Stimulated activated naive CD8-positive, alpha-beta T cell treated with anti-CD3 and anti-CD28 coated beads, Interleukin-15, Interleukin-2, amounts not matched to agents 100 ng/mL and 50 ng/mL, for 24 hours (primary cell): ENCODE measurements at regions not wholly inside any gene's neighbourhood (a gene's known extent, or its start where the extent isn't known, plus 50 kb on each side); places are given as distances from the start of the nearest gene placed in this dataset.

Experiments used
- H3K27ac Mint-ChIP-seq: one replicate; pipeline ENCODE4 v1.8.0; 2021; ENCODE audit warnings: mild to moderate bottlenecking, mixed read lengths
- H3K27me3 Mint-ChIP-seq: one replicate; pipeline ENCODE4 v1.8.0; 2021; ENCODE audit warnings: mixed read lengths
- H3K36me3 Mint-ChIP-seq: one replicate; pipeline ENCODE4 v1.8.0; 2021; ENCODE audit warnings: low read depth, mixed read lengths
- H3K4me1 Mint-ChIP-seq: one replicate; pipeline ENCODE4 v1.8.0; 2021; ENCODE audit warnings: low read depth, mixed read lengths
- H3K4me3 Mint-ChIP-seq: one replicate; pipeline ENCODE4 v1.8.0; 2021; ENCODE audit warnings: mild to moderate bottlenecking, mixed read lengths
- H3K9me3 Mint-ChIP-seq: one replicate; pipeline ENCODE4 v1.8.0; 2021; ENCODE audit warnings: mixed read lengths

GRCh38 chr12:24143928-24144327 is 194.5 kb upstream of the SOX5 start:
- peaks cover 7% of the 10 kb centered on the region for H3K9me3 Mint-ChIP-seq
- H3K4me1 Mint-ChIP-seq: no peaks in the 10 kb centered on the region
- H3K36me3 Mint-ChIP-seq: no peaks in the 10 kb centered on the region
- no peaks in the 10 kb centered on the region for H3K27me3 Mint-ChIP-seq
- H3K27ac Mint-ChIP-seq: no peak overlapping the region
- no peak overlapping the region for H3K4me3 Mint-ChIP-seq

- Mint-ChIP-seq H3K9me3 (peaks cover 7% of the 10 kb centered on the region), H3K27ac (no peak overlapping the region), H3K27me3 (no peaks in the 10 kb centered on the region), H3K36me3 (no peaks in the 10 kb centered on the region), H3K4me3 (no peak overlapping the region), H3K4me1 (no peaks in the 10 kb centered on the region)
Measured at GRCh38 chr12:24139035-24139434, 189.6 kb upstream of the SOX5 start.

DNA sequence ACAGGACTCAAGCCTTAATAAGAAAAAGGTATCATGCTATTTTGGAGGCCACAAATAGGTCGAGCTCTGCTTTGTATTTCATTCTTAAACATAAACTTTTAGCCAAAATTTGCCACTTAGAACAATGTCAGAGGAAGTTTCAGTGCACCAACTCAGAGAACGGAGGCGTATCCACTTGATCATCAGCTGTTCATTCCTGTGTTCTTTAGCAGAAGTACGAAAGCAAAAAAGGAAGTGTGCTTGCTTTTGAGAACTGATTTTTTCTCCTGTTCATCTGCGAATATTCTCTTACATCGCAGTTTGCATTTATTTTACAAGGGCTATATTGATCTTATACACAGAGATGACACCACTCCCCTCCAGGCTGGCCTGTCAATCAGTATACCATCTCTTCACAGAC is 188.6 kb upstream of the SOX5 start:
- no peaks in the 10 kb centered on the region for H3K9me3 Mint-ChIP-seq
- H3K4me1 Mint-ChIP-seq: no peaks in the 10 kb centered on the region
- no peaks in the 10 kb centered on the region for H3K36me3 Mint-ChIP-seq
- no peaks in the 10 kb centered on the region for H3K27me3 Mint-ChIP-seq
- H3K27ac Mint-ChIP-seq: no peak overlapping the region
- no peak overlapping the region for H3K4me3 Mint-ChIP-seq

GRCh38 chr12:24135158-24135850 is 185.8 kb upstream of the SOX5 start:
- H3K27me3 Mint-ChIP-seq: no peaks in the 10 kb centered on the region
- no peaks in the 10 kb centered on the region for H3K9me3 Mint-ChIP-seq
- H3K27ac Mint-ChIP-seq: no peak overlapping the region
- no peak overlapping the region for H3K4me3 Mint-ChIP-seq
- H3K36me3 Mint-ChIP-seq: no peaks in the 10 kb centered on the region
- no peaks in the 10 kb centered on the region for H3K4me1 Mint-ChIP-seq

GRCh38 chr12:24134092-24134491 is 184.6 kb upstream of the SOX5 start:
- Mint-ChIP-seq H3K9me3 (no peaks in the 10 kb centered on the region), H3K36me3 (no peaks in the 10 kb centered on the region), H3K27me3 (no peaks in the 10 kb centered on the region), H3K4me3 (no peak overlapping the region), H3K27ac (no peak overlapping the region), H3K4me1 (no peaks in the 10 kb centered on the region)

DNA sequence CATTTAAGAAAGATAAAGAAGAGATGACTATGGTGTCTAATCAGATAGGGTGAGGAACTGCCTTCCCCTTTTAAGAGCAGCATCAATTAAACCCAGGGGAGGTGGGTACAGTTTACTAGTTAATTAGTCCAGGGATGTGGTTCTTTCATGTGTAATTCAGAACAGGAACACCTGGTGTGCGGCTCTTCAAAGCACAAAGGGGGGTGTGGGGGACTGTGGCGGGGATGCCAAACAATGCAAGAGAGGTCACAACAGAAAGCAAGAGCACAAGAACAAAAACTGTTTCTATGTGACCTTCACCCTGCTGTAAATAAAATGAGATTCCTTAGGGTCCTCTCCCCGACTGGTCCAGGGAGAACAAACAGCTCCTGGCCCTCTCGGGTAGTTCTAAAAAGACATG is 183.9 kb upstream of the SOX5 start:
- Mint-ChIP-seq H3K4me3 (no peak overlapping the region), H3K4me1 (no peaks in the 10 kb centered on the region), H3K36me3 (no peaks in the 10 kb centered on the region), H3K27me3 (no peaks in the 10 kb centered on the region), H3K27ac (no peak overlapping the region), H3K9me3 (no peaks in the 10 kb centered on the region)

- no peak overlapping the region for H3K27ac Mint-ChIP-seq
- no peak overlapping the region for H3K4me3 Mint-ChIP-seq
- H3K4me1 Mint-ChIP-seq: no peaks in the 10 kb centered on the region
- no peaks in the 10 kb centered on the region for H3K9me3 Mint-ChIP-seq
- H3K36me3 Mint-ChIP-seq: no peaks in the 10 kb centered on the region
- H3K27me3 Mint-ChIP-seq: no peaks in the 10 kb centered on the region
Measured at GRCh38 chr12:24127919-24128721, 178.7 kb upstream of the SOX5 start.

GRCh38 chr12:24125280-24125679 is 175.8 kb upstream of the SOX5 start:
- no peak overlapping the region for H3K4me3 Mint-ChIP-seq
- peaks cover 9% of the 10 kb centered on the region for H3K9me3 Mint-ChIP-seq
- no peaks in the 10 kb centered on the region for H3K27me3 Mint-ChIP-seq

DNA sequence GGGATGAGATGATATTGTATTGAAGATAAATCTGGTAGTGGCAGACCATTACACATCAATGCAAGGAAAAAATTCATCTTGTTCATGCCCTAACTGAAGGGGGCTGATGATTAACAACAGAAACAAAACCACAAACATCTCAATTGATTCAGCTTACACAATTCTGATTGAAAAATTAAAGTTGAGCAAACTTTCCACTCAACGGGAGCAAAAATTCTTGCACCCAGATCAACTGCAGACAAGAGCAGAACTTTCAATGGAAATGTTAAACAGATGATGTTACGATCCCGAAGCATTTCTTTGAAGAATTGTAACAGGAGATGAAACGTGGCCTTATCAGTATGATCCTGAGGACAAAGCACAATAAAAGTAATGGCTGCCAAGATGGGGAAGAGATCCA is 172.4 kb upstream of the SOX5 start:
- H3K27ac Mint-ChIP-seq: no peak overlapping the region
- no peaks in the 10 kb centered on the region for H3K27me3 Mint-ChIP-seq
- peaks cover 9% of the 10 kb centered on the region for H3K9me3 Mint-ChIP-seq
- H3K4me1 Mint-ChIP-seq: no peaks in the 10 kb centered on the region
- H3K36me3 Mint-ChIP-seq: no peaks in the 10 kb centered on the region
- no peak overlapping the region for H3K4me3 Mint-ChIP-seq

More at GRCh38 chr12:24125280-24125679, 175.8 kb upstream of the SOX5 start:
- Mint-ChIP-seq H3K27ac (no peak overlapping the region), H3K4me1 (no peaks in the 10 kb centered on the region), H3K36me3 (no peaks in the 10 kb centered on the region)

- no peak overlapping the region for H3K4me3 Mint-ChIP-seq
- H3K27ac Mint-ChIP-seq: no peak overlapping the region
- peaks cover 12% of the 10 kb centered on the region for H3K9me3 Mint-ChIP-seq
- no peaks in the 10 kb centered on the region for H3K4me1 Mint-ChIP-seq
- H3K27me3 Mint-ChIP-seq: no peaks in the 10 kb centered on the region
- H3K36me3 Mint-ChIP-seq: no peaks in the 10 kb centered on the region
Measured at GRCh38 chr12:24118668-24119067, 169.2 kb upstream of the SOX5 start.

DNA sequence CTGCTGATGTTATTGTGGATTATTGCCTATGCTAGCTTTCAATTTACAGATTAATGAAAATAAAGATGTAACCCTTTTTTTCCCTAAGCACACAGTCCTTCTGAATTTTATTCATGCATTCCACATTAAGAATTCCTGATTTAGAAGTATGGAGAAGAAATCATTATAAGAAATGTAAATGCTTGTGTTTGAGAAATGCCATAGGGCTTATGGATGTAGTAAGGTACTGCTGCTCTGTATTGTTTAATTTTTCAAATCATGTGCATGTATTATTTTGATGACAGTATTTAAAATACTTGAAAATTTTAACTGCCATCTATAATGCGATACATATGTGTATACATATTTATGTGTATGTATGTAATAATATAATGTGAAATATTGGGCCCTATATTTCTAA is 167.1 kb upstream of the SOX5 start:
- no peaks in the 10 kb centered on the region for H3K4me1 Mint-ChIP-seq
- no peak overlapping the region for H3K4me3 Mint-ChIP-seq
- H3K27me3 Mint-ChIP-seq: no peaks in the 10 kb centered on the region

GRCh38 chr12:24113701-24114100 is 164.2 kb upstream of the SOX5 start:
- Mint-ChIP-seq H3K9me3 (peaks cover 3% of the 10 kb centered on the region), H3K27ac (no peak overlapping the region), H3K36me3 (no peaks in the 10 kb centered on the region), H3K4me3 (no peak overlapping the region), H3K4me1 (no peaks in the 10 kb centered on the region), H3K27me3 (no peaks in the 10 kb centered on the region)

More for the DNA sequence above, 167.1 kb upstream of the SOX5 start:
- no peak overlapping the region for H3K27ac Mint-ChIP-seq
- no peaks in the 10 kb centered on the region for H3K36me3 Mint-ChIP-seq
- peaks cover 12% of the 10 kb centered on the region for H3K9me3 Mint-ChIP-seq

DNA sequence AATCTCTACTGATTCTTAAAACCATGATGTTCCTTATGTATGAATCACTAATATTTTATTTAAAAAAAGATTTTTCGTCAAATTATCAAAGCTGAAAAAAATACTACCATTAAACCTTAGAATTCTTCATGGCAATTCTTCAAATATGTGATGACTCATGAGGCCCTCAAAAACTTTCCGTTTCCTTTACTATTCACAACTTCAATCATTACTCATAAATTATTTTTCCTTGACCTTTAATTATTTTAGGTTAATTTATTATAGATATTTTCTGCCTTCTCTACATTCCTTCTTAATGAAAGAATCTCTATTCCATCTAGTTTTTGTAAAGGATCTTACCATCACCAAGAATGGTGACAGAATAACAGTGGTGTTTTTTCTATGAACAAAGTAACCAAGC is 162.1 kb upstream of the SOX5 start:
- no peaks in the 10 kb centered on the region for H3K36me3 Mint-ChIP-seq
- H3K9me3 Mint-ChIP-seq: peaks cover 3% of the 10 kb centered on the region

DNA sequence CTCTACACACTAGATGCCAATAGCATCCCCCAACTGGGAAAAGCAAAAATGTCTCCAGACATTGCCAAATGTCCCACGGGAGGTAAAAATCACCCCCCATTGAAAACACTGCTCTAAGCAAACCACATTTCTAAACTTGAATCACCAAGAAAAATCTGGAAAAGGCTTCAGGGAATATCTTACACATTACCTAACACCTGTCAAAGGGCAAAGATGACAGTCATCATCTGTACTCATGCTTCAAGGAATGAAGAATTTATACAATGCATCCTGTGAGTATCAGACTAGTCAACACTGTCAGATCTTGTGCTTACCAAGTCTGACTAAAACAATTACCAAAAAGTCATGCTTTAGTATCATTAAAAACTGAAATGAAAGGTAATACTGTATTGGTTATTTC is 161.6 kb upstream of the SOX5 start:
- no peaks in the 10 kb centered on the region for H3K36me3 Mint-ChIP-seq
- H3K4me1 Mint-ChIP-seq: no peaks in the 10 kb centered on the region
- H3K27me3 Mint-ChIP-seq: no peaks in the 10 kb centered on the region
- no peak overlapping the region for H3K27ac Mint-ChIP-seq
- peaks cover 3% of the 10 kb centered on the region for H3K9me3 Mint-ChIP-seq
- no peak overlapping the region for H3K4me3 Mint-ChIP-seq

More for the DNA sequence above, 162.1 kb upstream of the SOX5 start:
- H3K4me1 Mint-ChIP-seq: no peaks in the 10 kb centered on the region
- H3K27me3 Mint-ChIP-seq: no peaks in the 10 kb centered on the region
- H3K27ac Mint-ChIP-seq: no peak overlapping the region
- H3K4me3 Mint-ChIP-seq: no peak overlapping the region

GRCh38 chr12:24109381-24110039 is 160.0 kb upstream of the SOX5 start:
- Mint-ChIP-seq H3K27me3 (no peaks in the 10 kb centered on the region), H3K27ac (no peak overlapping the region), H3K4me3 (no peak overlapping the region), H3K36me3 (no peaks in the 10 kb centered on the region), H3K9me3 (peaks cover 3% of the 10 kb centered on the region), H3K4me1 (no peaks in the 10 kb centered on the region)
